ENCODE measurements at regions not wholly inside any gene's neighbourhood (a gene's known extent, or its start where the extent isn't known, plus 50 kb on each side); places are given as distances from the start of the nearest gene placed in this dataset.
"Not testable (repeated sequence)": the region's sequence is repeated elsewhere in the genome, so short reads cannot be mapped to it uniquely, and the experiment has no call there.

DNA sequence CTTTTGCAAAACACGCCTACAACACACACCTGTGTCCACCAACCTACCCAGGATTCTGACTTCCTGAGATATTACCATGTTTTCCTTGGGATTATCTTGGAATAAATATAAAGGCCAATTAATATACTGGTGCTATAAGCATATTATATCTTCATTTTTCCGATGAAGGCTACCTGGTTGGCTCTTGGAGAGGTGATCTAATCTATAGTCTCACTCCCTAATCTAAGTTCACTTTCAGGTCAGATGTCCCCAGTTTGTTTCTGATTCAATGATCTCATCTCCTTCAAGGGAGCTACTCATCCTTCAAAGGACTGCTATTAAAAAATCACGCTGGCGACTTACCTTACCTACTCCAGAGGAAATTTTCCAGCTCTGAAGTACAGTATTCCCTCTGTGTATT, 517.5 kb downstream of the KLF5 start:
- no peak for DNase-seq

DNA sequence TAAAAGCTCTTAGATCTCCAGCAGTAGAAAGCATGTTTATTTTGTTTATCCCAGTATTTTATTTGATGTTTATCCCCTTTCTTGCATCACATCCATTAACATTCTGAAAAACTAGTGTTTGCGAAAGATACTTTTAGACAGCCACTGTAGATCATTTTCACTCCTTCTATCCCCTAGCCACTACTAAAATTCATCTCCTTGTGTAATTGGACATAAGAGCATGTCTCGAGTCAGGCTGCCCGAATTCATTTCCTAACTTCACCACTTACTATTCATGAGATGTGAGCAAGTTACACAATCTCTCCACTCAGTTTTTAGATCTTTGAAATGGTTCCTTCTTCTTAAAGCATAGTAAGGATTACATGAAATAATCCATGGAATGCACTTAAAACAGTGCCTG, 514.0 kb downstream of the KLF5 start:
- DNase-seq: no peak

DNA sequence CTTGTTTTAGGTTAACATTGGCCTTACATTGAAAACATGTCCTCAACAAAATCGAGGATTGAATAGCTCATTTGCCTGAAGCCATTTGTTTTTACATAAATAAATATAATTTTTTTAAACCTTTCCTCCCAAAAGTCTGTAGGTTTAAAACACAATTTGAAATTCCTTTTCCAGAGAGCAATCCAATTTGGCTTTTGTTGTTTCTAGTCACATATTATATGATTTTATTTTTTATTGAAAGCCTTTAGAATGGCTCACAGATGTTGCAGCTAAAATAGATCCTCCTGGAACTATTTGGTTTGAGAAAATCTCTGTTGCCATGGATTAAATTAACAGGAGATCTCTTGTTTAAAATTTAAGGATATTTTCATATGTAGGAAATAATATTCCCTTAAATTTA, 512.6 kb downstream of the KLF5 start:
- DNase-seq: no peak

DNA sequence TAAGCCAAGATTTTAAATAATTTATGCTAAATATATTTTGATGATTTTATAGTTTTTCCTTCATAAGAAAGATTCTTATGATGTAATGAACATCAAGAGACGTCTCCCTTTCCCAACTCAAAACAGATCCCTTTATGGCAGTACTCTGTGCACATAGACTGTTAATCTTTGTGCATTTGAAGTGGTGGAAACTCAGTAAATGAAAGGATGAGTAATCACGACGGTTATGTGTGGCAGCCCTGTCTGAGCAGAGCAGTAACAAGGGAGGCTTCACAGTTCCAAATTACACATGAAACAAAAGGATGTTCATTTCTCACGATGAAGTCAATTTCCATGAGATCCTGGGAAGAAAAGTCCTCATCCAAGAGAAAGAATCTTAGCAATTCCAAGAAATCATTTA, 498.1 kb downstream of the KLF5 start:
- DNase-seq: no peak

DNA sequence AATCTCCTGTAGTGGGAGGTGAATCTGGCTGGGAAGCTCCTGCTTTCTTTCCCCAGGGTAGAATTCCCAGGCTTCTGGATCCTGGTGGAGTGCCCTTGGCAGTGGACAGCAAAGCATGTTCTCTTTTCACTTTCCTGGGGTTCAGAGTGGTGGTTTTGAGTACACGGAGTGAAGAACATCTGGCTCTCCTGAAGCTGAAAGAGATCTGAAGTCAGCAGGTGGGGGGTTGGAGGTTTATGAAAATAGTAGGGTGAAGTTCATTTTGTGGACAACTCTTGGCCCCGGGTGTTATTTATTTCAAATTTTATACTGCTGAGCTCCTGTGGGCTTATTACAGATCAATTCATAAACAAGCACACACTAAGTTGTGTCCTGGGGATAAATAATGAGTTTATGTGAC, 497.3 kb downstream of the KLF5 start:
- DNase-seq: no peak

DNA sequence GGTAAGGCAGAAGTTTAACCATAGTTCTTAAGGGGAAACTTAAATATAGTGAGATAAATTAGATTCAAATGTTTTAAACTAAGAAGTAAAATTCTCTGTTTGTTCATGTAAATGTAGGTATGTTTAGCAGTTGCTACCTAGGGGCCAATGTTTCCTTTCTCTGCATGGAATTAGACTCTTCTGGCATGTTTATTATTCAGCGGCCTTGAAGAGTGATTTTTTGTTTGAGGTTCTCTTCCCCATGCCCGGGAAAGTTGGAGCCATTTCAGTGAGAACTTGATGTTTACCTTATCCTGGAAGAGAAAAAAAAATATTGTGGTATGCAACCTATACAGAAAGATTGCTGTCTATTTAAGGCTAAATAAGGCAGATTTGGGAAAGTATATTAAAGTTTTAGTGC, 492.9 kb downstream of the KLF5 start:
- DNase-seq: no peak

- no peak for DNase-seq
Observed at GRCh38 chr13:73549717-73550116, 490.9 kb downstream of the KLF5 start.

- no peak for DNase-seq
Observed at GRCh38 chr13:73548449-73548848, 489.6 kb downstream of the KLF5 start.

DNA sequence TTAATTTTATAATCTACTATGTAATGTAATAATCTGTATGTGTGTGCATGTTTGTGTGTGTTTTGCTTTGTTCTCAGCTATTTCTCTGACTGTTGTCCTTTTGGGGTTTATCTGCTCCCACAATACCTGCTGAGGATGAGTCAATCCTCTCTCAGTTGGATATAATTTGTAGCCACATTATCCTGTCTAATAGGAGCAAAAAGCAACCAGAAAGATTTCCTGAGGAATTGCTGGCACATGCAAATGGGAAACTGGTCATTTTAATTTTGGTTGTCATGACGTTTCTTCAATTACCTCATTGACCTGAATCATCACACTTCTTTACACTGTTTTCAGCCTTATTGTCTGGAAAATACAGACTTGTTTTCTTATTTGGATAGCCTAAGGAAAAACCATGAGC, 488.4 kb downstream of the KLF5 start:
- DNase-seq: no peak

DNA sequence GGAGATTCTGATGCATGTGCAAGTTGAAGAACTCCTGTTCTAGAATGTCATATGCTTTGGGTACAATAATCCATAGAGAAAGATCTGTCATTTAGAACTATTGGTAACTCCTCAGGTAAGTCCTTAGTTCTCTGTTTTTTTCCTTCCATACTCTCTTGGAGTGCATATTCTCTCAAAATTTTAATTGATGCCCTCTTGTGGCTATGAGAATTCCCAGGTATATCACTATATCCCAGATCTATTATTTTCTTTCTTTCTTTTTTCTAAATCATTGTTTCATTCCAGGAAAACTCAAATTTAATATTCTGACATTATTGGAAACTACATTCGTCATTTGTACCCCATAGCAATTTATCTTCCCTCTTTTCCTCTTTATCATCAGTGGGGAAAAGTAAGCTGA, 485.4 kb downstream of the KLF5 start:
- no peak for DNase-seq

- DNase-seq: no peak
Observed at GRCh38 chr13:73542446-73542845, 483.6 kb downstream of the KLF5 start.

GRCh38 chr13:73536865-73537264, 478.1 kb downstream of the KLF5 start:
- DNase-seq: no peak

GRCh38 chr13:73535341-73535740, 476.5 kb downstream of the KLF5 start:
- no peak for DNase-seq

GRCh38 chr13:73532987-73533510, 474.2 kb downstream of the KLF5 start:
- no peak for DNase-seq

- no peak for DNase-seq
Observed at GRCh38 chr13:73532582-73532981, 473.8 kb downstream of the KLF5 start.

GRCh38 chr13:73531014-73531413, 472.2 kb downstream of the KLF5 start:
- no peak for DNase-seq

DNA sequence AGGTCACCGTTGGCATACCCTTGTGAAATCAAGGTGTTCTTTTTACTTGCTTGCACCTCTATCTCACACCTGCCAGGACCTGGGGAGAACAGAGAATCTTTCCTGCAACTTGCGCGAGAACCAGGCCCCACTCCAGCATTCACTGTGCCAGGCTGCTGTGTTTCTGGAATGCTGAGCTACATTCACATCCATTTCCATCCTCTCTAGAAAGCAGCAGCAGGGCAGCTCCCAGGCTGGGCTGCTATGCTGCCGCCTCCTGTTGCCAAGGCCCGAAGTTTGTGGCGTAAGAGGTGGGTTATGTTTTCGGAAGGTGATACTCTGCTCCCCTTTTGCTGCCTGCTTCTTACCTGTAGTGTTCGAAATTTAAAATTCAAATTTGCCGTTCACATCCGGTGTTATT, 464.1 kb downstream of the KLF5 start:
- DNase-seq: no peak

DNA sequence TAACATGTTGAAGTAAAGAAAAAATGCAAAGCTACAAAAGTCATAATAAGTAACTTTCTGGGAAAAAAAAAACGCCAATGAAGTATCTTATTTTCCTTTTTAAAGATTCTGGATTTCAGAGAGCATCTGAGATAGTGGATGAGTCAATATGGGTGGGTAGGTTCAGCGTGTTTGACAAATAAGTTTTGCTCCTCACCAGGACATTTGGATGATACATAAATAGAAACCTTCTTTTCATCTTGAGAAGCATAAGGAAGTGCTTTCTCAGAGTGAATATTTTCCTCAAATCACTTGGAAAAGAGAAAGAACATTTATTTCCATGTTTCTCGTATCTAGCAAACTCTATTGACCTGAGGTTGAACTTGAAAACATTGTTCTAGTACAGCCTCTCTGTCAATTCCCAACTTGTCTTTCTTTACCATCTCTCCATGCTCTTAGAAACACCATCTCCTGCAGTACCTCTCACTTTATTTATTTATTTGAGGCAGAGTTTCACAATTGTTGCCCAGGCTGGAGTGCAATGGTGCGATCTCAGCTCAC, 463.2 kb downstream of the KLF5 start:
- DNase-seq: no peak

- DNase-seq: no peak
Observed at GRCh38 chr13:73521290-73521624, 462.5 kb downstream of the KLF5 start.

DNA sequence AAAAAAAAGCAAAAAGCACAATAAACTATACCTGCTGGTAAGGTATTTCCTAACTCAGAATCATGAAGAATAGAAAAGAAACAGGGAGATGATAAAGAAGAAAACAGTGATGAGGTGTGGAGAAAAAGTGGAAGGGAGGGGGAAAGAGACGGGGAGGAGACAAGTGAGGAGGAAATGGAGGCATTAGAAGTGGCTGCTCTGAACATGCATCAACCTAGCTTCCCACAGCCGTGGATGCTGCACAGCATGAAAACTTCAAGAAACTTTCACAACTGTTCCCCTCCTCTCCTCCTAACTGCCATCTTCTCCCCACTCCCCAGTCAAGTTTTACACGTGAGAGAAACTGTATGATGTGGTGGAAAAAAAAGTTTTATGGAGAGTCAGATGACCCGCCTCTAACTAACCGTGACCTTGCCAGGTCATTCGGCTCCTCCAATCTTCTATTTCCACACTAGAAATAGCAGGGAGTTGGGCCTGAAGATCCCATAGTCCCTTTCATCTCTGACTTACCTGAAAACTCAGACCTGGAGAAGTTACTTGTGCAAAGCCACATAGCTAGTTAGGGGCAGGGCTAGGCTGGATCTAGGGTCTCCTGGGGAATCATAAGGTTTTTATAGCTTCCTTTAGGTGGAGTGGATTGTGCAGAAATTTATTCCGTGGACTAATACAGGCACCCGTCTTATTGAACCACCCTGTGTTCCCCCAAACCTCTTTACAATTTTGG, 461.9 kb downstream of the KLF5 start:
- no peak for DNase-seq

DNA sequence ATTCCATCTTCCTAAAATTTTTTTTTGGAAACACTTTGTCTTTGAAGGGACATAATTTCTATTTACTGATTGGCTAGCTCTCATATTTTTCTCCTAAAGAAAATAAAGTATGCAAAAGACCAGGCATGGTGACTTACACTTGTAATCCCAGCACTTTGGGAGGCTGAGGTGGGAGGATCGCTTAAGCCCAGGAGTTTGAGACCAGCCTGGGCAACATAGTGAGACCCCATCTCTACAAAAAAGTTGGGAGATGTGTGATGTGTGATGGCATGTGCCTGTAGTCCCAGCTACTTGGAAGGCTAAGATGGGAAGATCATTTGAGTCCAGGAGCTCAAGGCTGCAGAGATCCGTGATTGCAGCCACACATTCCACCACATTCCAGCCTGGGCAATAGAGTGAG, 461.3 kb downstream of the KLF5 start:
- not testable (repeated sequence) for DNase-seq

DNA sequence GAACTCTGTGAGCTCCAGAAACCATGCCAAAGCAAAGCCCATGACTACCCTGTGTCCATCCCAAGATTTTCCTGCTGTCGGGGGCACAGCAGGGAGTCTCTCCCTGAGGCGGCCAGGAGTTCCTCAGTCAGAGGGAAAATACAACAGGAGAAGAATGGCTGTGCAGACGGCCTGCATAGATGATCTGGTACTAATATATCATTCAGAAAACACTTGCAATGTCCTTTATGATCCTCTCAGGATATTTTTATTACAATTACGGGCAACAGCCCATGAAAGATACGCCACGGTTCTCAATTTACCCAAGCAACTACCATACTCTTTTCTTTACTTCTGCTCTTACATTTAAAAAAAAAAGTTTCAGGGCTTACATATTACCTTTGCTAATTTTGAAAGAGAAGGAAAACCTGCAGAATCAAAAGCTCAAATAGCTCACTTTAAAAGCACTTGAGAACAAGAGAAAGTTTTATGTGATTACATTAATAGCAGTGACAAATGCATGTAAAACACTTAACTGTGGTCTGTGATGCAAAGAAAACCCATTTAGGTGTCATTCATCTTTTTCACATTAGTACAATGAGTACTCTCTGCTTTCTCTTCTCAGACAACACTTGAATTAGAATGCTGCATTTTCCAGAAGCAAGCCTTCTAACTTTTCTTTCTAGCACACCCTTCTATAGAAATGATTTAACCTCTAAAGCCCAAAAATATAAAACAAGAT, 460.8 kb downstream of the KLF5 start:
- DNase-seq: peak; percentile 23

- DNase-seq: no peak
Observed at GRCh38 chr13:73517766-73518165, 459.0 kb downstream of the KLF5 start.

DNA sequence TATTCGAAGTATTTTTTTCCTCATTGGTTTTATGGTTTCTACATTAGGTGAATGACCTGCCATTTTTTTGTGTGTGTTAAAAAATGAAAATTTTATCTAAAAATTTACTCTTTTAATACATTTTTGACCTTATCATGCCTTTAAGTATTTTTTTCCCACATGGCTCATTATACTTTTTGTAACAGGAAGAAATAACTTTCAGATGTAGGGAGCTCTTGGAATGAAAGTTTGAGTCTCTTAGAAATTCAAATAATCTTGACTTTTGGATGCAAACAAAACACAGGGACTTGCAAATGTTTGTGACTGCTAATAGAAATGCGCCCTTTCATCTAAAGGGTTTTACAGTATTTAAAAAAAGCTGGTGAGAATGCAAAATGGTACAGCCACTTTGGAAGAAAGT, 457.9 kb downstream of the KLF5 start:
- DNase-seq: no peak
